Cardiac fibroblast (primary cell): ENCODE measurements at regions not wholly inside any gene's neighbourhood (a gene's known extent, or its start where the extent isn't known, plus 50 kb on each side); places are given as distances from the start of the nearest gene placed in this dataset.
"Not testable (repeated sequence)": the region's sequence is repeated elsewhere in the genome, so short reads cannot be mapped to it uniquely, and the experiment has no call there.

ENCODE experiments used
- DNase-seq, 2 donors: peaks; one replicate each; pipeline versions ENCODE4 v3.0.0 to v3.0.0-alpha.2; 2010; ENCODE audit warnings: low read depth in 2 of 2
- H3K4me3 ChIP-seq, 2 donors: replicated peaks in 1 of 2; 1 replicate in 1 of 2; 2 replicates in 1 of 2; pipeline ENCODE4 v1.5.1; 2011; ENCODE audit warnings: low read depth in 2 of 2, low read length in 2 of 2, mild to moderate bottlenecking in 2 of 2, moderate library complexity in 1 of 2
- TF ChIP-seq, protein P1 (sequence below): IDR thresholded peaks from one replicate; pipeline ENCODE4 v1.5.1; 2011; ENCODE audit warnings: low read depth, mild to moderate bottlenecking, low read length, inconsistent platforms

DNA sequence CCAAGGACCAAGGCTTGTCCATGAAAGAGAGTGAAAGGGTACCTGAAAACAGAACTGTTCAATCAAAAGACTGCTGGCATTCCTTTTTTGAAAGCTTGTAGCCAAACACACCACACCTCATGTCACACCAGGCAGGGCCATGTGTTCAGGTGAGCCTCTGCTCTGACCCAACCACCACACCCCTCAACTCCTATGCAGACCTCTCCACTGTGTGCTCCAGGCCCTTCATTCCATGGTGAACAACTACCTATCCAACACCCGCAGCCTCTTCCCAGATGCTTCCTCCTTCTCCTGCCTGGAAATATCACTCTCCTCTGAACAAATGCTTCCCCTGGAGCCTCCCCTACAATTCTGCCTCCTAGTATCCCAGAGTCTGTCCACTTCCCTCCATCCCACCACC is 166.6 kb downstream of the AVL9 start:
- TF ChIP-seq, protein P1, sequence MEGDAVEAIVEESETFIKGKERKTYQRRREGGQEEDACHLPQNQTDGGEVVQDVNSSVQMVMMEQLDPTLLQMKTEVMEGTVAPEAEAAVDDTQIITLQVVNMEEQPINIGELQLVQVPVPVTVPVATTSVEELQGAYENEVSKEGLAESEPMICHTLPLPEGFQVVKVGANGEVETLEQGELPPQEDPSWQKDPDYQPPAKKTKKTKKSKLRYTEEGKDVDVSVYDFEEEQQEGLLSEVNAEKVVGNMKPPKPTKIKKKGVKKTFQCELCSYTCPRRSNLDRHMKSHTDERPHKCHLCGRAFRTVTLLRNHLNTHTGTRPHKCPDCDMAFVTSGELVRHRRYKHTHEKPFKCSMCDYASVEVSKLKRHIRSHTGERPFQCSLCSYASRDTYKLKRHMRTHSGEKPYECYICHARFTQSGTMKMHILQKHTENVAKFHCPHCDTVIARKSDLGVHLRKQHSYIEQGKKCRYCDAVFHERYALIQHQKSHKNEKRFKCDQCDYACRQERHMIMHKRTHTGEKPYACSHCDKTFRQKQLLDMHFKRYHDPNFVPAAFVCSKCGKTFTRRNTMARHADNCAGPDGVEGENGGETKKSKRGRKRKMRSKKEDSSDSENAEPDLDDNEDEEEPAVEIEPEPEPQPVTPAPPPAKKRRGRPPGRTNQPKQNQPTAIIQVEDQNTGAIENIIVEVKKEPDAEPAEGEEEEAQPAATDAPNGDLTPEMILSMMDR = no peak
- DNase-seq = no peak
- no peak overlapping the region for H3K4me3 ChIP-seq

DNA sequence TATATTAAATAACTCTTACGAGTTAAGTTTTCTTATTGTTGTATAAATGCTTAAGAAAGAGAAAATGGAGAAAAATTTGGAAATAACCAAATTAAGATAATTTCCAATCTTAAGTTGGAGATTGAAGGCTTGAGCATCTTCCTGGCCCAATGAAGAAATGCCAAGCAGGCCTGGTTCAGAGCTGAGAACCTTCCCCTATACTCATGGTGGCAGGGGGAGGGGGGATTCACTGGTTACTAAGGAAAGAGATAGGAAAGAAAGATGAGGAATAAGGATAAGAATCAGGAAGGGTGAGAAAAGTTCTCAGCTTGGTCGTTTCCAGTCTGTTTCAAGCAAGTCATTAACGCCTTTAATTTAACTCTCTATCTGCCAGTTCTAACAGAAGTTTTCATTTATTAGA is 166.2 kb downstream of the AVL9 start:
- TF ChIP-seq, protein P1 = no peak
- no peak overlapping the region for H3K4me3 ChIP-seq
- DNase-seq = no peak

DNA sequence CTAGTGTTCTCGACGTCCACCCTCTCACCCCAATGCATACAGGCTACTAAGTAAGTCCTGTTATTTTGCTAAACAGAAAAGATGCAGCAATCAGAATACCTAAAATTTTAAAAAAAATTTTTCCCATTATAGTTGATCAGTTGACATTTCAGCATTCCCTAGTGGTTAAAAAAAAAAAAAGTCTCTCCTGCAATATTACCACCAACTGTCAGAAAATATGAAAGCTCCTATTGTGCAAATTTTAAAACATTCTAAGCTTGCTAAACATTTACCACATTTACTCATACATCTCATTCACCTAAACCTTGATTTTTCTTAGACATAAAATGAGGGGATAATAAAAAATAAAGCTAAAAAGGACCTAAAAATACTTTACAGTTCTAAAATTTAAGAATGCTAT is 165.6 kb downstream of the AVL9 start:
- no peak overlapping the region for H3K4me3 ChIP-seq
- DNase-seq = no peak

DNA sequence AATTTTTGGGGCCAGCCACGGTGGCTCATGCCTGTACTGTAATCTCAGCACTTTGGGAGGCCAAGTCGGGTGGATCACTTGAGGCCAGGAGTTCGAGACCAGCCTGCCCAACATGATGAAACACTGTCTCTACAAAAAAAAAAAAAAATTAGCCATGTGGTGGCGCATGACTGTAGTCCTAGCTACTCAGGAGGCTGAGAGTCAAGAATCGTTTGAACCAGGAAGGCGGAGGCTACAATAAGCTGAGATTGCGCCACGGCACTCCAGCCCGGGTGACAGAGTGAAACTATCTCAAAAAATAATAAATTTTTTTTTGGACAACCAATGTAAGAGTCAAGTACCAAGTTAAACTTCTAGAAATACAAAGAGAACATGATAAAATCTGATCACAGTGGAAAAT is 164.6 kb downstream of the AVL9 start:
- no peak overlapping the region for H3K4me3 ChIP-seq
- TF ChIP-seq, protein P1 = no peak
- DNase-seq = no peak

More for the DNA sequence above, 165.6 kb downstream of the AVL9 start:
- TF ChIP-seq, protein P1 = no peak

DNA sequence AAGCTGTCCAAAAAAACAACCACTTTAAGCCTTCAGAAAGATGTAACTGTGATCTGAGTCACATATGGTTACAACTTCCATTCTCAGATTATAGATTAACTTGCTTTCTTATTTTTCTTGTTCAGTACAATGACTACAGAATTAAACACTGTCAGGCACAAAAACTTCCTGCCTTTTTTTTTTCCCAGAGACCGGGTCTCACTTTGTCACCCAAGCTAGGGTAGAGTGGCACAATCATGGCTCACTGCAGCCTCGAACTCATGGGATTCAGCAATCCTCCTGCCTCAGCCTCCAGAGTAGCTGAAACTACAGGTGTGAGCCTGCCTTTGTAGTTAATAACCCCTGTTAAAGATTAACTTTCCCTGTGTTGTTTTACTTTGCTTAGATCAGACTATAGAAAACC is 163.2 kb downstream of the AVL9 start:
- peak in 1 of 2 donors; percentile 30 for DNase-seq
- H3K4me3 ChIP-seq = no peak overlapping the region
- TF ChIP-seq, protein P1 = no peak

DNA sequence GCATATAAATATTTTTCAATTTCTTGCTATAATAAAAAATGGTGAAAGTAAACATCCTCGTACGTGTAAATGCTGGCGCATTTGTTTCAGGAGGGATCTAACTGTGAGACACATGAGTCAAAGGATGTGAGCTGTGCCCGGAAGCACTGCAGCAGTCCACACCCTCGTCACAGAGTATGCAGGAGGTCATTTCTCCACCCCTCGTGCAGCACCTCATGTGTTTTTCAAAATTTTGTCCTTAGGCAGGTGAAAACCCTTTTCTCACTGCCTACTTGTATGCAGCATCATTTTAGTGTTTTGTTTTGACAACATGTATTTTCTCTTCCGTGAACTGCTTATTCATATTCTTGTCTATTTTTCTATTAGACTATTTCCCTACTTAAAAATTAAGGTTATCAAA is 162.7 kb downstream of the AVL9 start:
- DNase-seq = peak; percentile 46 to 88
- H3K4me3 ChIP-seq = no peak overlapping the region
- TF ChIP-seq, protein P1 = no peak

DNA sequence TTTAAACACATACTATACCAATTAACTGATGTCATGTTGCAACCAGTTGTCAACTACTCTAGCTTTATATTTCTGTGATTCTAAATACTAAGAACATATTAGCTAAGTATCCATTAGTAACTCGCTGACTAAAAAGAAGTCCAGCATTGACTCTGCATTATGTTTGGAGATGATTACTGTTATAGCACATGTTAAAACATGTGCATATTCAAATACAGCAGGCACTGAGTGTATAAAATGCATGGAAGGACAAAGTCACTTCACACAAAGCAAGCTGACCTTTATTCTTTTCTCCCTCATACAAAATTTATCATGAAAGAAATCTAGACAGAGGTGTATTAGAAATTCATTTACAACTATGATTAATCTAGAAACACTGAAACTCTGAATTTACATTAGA is 159.3 kb downstream of the AVL9 start:
- not testable (repeated sequence) for H3K4me3 ChIP-seq, DNase-seq

DNA sequence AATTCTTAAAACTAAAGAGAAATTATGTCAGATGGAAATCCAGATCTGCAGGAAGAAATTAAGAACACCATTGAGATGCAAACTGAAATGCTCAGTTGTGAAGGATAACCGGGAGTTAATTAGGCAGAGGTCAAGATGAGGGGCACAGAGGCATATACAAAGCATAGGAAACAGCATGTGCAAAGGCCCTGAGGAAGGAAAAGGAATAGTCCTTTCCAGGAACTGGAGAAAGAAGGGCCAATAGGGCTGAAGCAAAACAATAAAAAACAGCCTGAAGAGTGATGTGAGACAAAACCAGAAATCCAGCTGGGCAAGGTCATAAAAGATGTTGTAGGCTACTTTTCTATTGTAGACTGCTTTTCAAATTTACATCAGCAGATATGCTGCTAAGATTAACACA is 155.1 kb downstream of the AVL9 start:
- not testable (repeated sequence) for DNase-seq, H3K4me3 ChIP-seq
